ENCODE measurements at regions not wholly inside any gene's neighbourhood (a gene's known extent, or its start where the extent isn't known, plus 50 kb on each side); places are given as distances from the start of the nearest gene placed in this dataset.

DNA sequence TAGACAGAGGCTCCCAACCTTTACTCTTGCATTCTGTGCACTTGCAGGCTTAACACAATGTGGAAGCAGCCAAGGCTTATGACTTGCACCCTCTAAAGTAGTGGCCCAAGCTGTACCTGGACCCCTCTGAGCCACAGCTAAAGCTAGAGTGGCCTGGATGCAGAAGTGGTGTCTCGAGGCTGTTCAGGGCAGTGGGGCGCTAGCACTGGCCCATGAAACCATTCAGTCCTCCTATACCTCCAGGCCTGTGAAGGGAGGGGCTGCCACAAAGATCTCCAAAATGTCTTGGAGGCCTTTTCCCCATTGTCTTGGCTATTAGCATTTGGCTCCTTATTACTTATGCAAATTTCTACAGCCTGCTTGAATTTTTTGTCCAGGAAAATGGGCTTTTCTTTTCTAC lies 207.7 kb downstream of the OSR1 start:
- peaks cover 0 to 22% (median 14%) of the 10 kb centered on the region in 12 donors for H3K9me3 ChIP-seq
- WGBS, 4 donors, result 93 to 100% (median 98%) methylated on average over 2 of the region's 2 CpGs
- ATAC-seq (no peak), DNase-seq (no peak)
- intact Hi-C loops (cut with DNase I), result no loop called here
- H3K4me3 ChIP-seq, result no peak overlapping the region
- H3K27me3 ChIP-seq, result no peaks in the 10 kb centered on the region
- H3K4me1 ChIP-seq, result no peaks in the 10 kb centered on the region
- H3K27ac ChIP-seq, result no peak overlapping the region
- no peaks in the 10 kb centered on the region for H3K36me3 ChIP-seq
- no peak for TF ChIP-seq POLR2A (IDR thresholded peaks at IDR 0.05)
- TF ChIP-seq, protein P1, sequence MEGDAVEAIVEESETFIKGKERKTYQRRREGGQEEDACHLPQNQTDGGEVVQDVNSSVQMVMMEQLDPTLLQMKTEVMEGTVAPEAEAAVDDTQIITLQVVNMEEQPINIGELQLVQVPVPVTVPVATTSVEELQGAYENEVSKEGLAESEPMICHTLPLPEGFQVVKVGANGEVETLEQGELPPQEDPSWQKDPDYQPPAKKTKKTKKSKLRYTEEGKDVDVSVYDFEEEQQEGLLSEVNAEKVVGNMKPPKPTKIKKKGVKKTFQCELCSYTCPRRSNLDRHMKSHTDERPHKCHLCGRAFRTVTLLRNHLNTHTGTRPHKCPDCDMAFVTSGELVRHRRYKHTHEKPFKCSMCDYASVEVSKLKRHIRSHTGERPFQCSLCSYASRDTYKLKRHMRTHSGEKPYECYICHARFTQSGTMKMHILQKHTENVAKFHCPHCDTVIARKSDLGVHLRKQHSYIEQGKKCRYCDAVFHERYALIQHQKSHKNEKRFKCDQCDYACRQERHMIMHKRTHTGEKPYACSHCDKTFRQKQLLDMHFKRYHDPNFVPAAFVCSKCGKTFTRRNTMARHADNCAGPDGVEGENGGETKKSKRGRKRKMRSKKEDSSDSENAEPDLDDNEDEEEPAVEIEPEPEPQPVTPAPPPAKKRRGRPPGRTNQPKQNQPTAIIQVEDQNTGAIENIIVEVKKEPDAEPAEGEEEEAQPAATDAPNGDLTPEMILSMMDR (IDR thresholded peaks at IDR 0.05), result no peak

DNA sequence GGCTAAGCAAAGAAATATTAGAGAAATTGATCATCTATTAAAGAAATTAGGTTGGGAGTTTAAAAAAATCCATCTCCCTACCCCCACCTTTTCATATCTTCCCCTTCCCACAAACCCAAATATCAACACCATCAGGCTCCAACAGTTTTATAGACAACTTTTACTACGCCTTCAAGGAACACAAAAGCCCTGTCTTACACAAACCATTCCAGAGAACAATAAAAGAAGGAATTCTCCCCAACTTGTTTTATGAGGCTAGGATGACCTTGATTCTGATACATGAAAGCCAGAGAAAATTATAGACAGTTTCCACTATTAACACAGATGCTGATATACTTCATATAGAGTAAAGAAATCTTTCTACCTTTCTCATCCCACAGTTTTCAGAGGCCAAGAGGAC lies 211.6 kb downstream of the OSR1 start:
- Histone ChIP-seq H3K4me1 (no peaks in the 10 kb centered on the region), H3K27me3 (no peaks in the 10 kb centered on the region), H3K27ac (no peak overlapping the region), H3K9me3 (peaks cover 0 to 19% (median 13%) of the 10 kb centered on the region in 12 donors), H3K4me3 (no peak overlapping the region), H3K36me3 (no peaks in the 10 kb centered on the region)
- 90 to 97% (median 91%) methylated on average over 1 of the region's 1 CpG for WGBS, 4 donors
- TF ChIP-seq, protein P1 (IDR thresholded peaks at IDR 0.05), result no peak
- no peak for TF ChIP-seq POLR2A (IDR thresholded peaks at IDR 0.05)
- no peak for DNase-seq
- no peak for ATAC-seq
- intact Hi-C loops (cut with DNase I), result no loop called here

GRCh38 chr2:19141234-19142004 lies 217.0 kb downstream of the OSR1 start:
- Histone ChIP-seq H3K27ac (no peak overlapping the region), H3K36me3 (no peaks in the 10 kb centered on the region), H3K4me3 (no peak overlapping the region), H3K4me1 (no peaks in the 10 kb centered on the region), H3K9me3 (no peaks in the 10 kb centered on the region), H3K27me3 (no peaks in the 10 kb centered on the region)
- no peak for TF ChIP-seq POLR2A (IDR thresholded peaks at IDR 0.05)
- TF ChIP-seq, protein P1 (IDR thresholded peaks at IDR 0.05), result no peak
- intact Hi-C loops (cut with DNase I), result no loop called here
- DNase-seq, result no peak
- 68 to 91% (median 85%) methylated on average over 5 of the region's 5 CpGs for WGBS, 4 donors
- ATAC-seq, result no peak

DNA sequence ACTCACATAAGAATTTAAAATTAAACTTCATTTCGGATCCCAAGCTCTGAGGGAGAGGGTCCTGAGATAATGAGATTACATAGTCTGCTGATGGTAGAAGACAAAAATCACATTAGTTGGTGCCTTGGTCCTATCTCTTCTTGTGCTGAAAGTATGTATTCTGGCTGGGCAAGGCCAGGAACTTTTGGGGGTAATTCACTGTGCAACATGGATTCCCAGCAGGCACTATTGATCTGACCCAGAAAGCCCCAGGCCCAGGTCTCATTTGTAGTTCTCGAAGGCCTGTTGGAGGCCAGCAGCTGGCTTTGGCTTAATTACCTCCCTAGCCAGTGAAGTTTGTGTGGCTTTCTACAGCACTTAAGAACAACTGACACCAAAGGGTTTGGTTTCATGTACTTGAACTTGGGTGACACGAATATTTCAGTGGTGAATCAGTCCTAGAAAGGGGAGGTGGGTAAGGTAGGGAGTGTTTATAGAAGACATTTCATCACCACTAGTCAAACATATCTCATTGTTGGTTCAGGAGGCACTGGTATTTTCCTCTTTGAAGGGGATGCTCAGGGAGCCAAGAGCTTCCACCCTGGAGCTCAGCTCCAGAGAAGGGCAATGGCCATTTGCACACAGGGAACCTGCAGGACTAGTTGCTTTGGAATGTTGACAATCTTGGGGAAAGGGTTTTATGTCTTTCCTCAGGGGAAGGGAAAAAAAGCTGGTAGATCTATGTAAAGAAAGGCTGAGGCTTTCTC lies 217.8 kb downstream of the OSR1 start:
- Histone ChIP-seq H3K36me3 (no peaks in the 10 kb centered on the region), H3K9me3 (no peaks in the 10 kb centered on the region), H3K27me3 (no peaks in the 10 kb centered on the region), H3K4me1 (no peaks in the 10 kb centered on the region), H3K4me3 (no peak overlapping the region), H3K27ac (no peak overlapping the region)
- TF ChIP-seq POLR2A (IDR thresholded peaks at IDR 0.05), result no peak
- TF ChIP-seq, protein P1 (IDR thresholded peaks at IDR 0.05), result no peak
- DNase-seq (no peak), ATAC-seq (no peak)
- WGBS, 4 donors, result 76 to 97% (median 86%) methylated on average over 3 of the region's 3 CpGs
- intact Hi-C loops (cut with DNase I), result no loop called here

Data from heart left ventricle (tissue), 16 donors.